HepG2 (cell line): ENCODE measurements at regions not wholly inside any gene's neighbourhood (a gene's known extent, or its start where the extent isn't known, plus 50 kb on each side); places are given as distances from the start of the nearest gene placed in this dataset.

Experiments
- ATAC-seq: fragments of 200-7000 bp; cut with Tn5 transposase; 3 replicates; pipeline ENCODE4 v1.9.1; 2020; ENCODE audit warnings: mild to moderate bottlenecking, moderate library complexity
- BruUV-seq: library from RNA; stranded (reverse); fragments of 400-500 nt; replicated peaks from 2 replicates; lab custom pipeline; 2021; lab: Mats Ljungman, UMichigan
- CTCF ChIA-PET: fragments of 300-600 bp; formaldehyde crosslinking; extraction: SDS; loops from one replicate; lab custom pipeline; 2021; ENCODE audit warnings: low total read pairs, inconsistent platforms, low intra/inter-chr PET ratio; lab: Yijun Ruan, JAX
- POLR2A ChIA-PET: fragments of 350-600 bp; sonication (Branson Sonifier 250); formaldehyde crosslinking; loops from one replicate; lab custom pipeline; 2020; ENCODE audit warnings: antibody characterized with exemption, inconsistent platforms; lab: Yijun Ruan, JAX
- DNase-seq: peaks from one replicate; pipeline ENCODE4 v3.0.0-alpha.2; 2015; ENCODE audit warnings: low spot score
- FAIRE-seq: peaks from 3 replicates; lab custom pipeline; 2011; peaks lifted over from hg19 to GRCh38; lab: Jason Lieb, UNC
- H2AFZ ChIP-seq: one replicate; pipeline ENCODE4 v1.6.1; 2011; ENCODE audit warnings: low read length, inconsistent platforms
- H3K27ac ChIP-seq: fragments of 300-600 bp; 3 replicates; pipeline ENCODE4 v1.8.0; 2011; ENCODE audit warnings: mixed run types, mild to moderate bottlenecking, mixed read lengths, low read length, inconsistent platforms; ENCODE audit not compliant: insufficient read depth; ENCODE audit errors: extremely low read length
- H3K27me3 ChIP-seq, 2 experiments: fragments of 200-600 bp in 1 of 2; 2 replicates in 1 of 2; 3 replicates in 1 of 2; pipeline versions ENCODE4 v1.6.0 to v1.8.0; 2011; ENCODE audit warnings: low read length in 2 of 2, mild to moderate bottlenecking in 2 of 2, moderate library complexity in 2 of 2, inconsistent platforms in 1 of 2; ENCODE audit not compliant: insufficient read depth in 2 of 2, control insufficient read depth in 1 of 2
- H3K36me3 ChIP-seq, 2 experiments: fragments of 200-600 bp in 1 of 2; replicated peaks in 1 of 2; 2 replicates in 1 of 2; 3 replicates in 1 of 2; pipeline versions ENCODE4 v1.5.1 to v1.8.0; 2011; ENCODE audit warnings: low read length in 2 of 2, inconsistent platforms in 1 of 2; ENCODE audit not compliant: insufficient read depth in 2 of 2, control insufficient read depth in 1 of 2
- H3K4me1 ChIP-seq: 2 replicates; pipeline ENCODE4 v1.5.1; 2012; ENCODE audit warnings: low read length, inconsistent platforms; ENCODE audit not compliant: insufficient read depth
- H3K4me2 ChIP-seq: 2 replicates; pipeline ENCODE4 v1.6.0; 2011; ENCODE audit warnings: low read depth, low read length, inconsistent platforms
- H3K4me3 ChIP-seq, 3 experiments: fragments of 200-600 bp in 1 of 3; sonication (generic), shearing (Covaris generic) in 1 of 3; replicated peaks in 1 of 3; 2 replicates each; pipeline ENCODE4 v1.5.1; 2011 to 2016; ENCODE audit warnings: low read length in 3 of 3, inconsistent platforms in 2 of 3, low read depth in 2 of 3, mild to moderate bottlenecking in 2 of 3, control low read depth in 1 of 3, mixed read lengths in 1 of 3; ENCODE audit not compliant: insufficient read depth in 1 of 3
- H3K79me2 ChIP-seq: one replicate; pipeline ENCODE4 v1.6.1; 2011; ENCODE audit warnings: low read length, inconsistent platforms; ENCODE audit not compliant: insufficient read depth
- H3K9ac ChIP-seq: 2 replicates; pipeline ENCODE4 v1.6.0; 2011; ENCODE audit warnings: mild to moderate bottlenecking, low read depth, low read length, inconsistent platforms; ENCODE audit not compliant: insufficient read depth
- H3K9me3 ChIP-seq: 2 replicates; pipeline ENCODE4 v1.5.1; 2012; ENCODE audit warnings: mild to moderate bottlenecking, low read length
- H4K20me1 ChIP-seq: 2 replicates; pipeline ENCODE4 v1.6.0; 2011; ENCODE audit warnings: inconsistent platforms, mild to moderate bottlenecking, low read length, moderate library complexity; ENCODE audit not compliant: insufficient read depth
- ARNT ChIP-seq: fragments of 450-650 bp; IDR thresholded peaks from 2 replicates; pipeline ENCODE4 v1.6.1; 2017
- HMGXB4 ChIP-seq, 2 experiments: sonication (generic) in 1 of 2; formaldehyde crosslinking in 1 of 2; IDR thresholded peaks; 2 replicates each; pipeline versions ENCODE4 v1.4.0 to v1.6.1; 2018 to 2020; ENCODE audit warnings: missing genetic modification reagents in 2 of 2, borderline replicate concordance in 1 of 2, low read depth in 1 of 2, mild to moderate bottlenecking in 1 of 2, missing biosample characterization in 1 of 2
- MAF1 ChIP-seq: sonication (generic); formaldehyde crosslinking; IDR thresholded peaks from 2 replicates; pipeline ENCODE4 v1.5.0; 2020; ENCODE audit warnings: missing genetic modification reagents, borderline replicate concordance
- MAFK ChIP-seq, 2 experiments: IDR thresholded peaks in 1 of 2; conservative IDR thresholded peaks in 1 of 2; 2 replicates each; pipeline ENCODE4 v1.6.1; 2011; ENCODE audit warnings: improper control_type of control experiment in 2 of 2, low read length in 2 of 2
- MZF1 ChIP-seq: sonication (generic); formaldehyde crosslinking; IDR thresholded peaks from 2 replicates; pipeline ENCODE4 v1.8.1; 2023; ENCODE audit warnings: mild to moderate bottlenecking, missing genetic modification reagents, borderline replicate concordance
- TBL1XR1 ChIP-seq: fragments of 150-350 bp; IDR thresholded peaks from 2 replicates; pipeline ENCODE4 v1.6.1; 2014; ENCODE audit warnings: borderline replicate concordance, low read length; ENCODE audit not compliant: partially characterized antibody
- ZBTB40 ChIP-seq, 2 experiments: fragments of 450-650 bp in 1 of 2; sonication (generic) in 1 of 2; formaldehyde crosslinking in 1 of 2; IDR thresholded peaks; 2 replicates each; pipeline versions ENCODE4 v1.6.1 to v1.8.0; 2016 to 2022; ENCODE audit warnings: antibody characterized with exemption in 1 of 2, mild to moderate bottlenecking in 1 of 2, missing genetic modification reagents in 1 of 2
- ZNF556 ChIP-seq: sonication (generic); formaldehyde crosslinking; IDR thresholded peaks from 2 replicates; pipeline ENCODE4 v1.4.0; 2020; ENCODE audit warnings: mild to moderate bottlenecking, missing genetic modification reagents, borderline replicate concordance
- ZNF576 ChIP-seq: sonication (generic); formaldehyde crosslinking; IDR thresholded peaks from 2 replicates; pipeline ENCODE4 v1.4.0; 2020; ENCODE audit warnings: mild to moderate bottlenecking, missing genetic modification reagents
- ZNF784 ChIP-seq: sonication (generic); formaldehyde crosslinking; IDR thresholded peaks from 2 replicates; pipeline ENCODE4 v1.5.1; 2020; ENCODE audit warnings: missing genetic modification reagents, mild to moderate bottlenecking, borderline replicate concordance
- WGBS: methylation state at CpG from one replicate; pipeline ENCODE4 v1.1.6; 2017; ENCODE audit warnings: low lambda C conversion rate; 5-methylcytosine and 5-hydroxymethylcytosine counted together
- in situ Hi-C: cut with HindIII; loops from 2 replicates; pipeline ENCODE4 v1.10.0; 2017; ENCODE audit warnings: low pct_unique_long_range_greater_than_20kb; ENCODE audit not compliant: extremely low pct_ligation_motif_present
- intact Hi-C: fragments of 100-400 bp; cut with micrococcal nuclease; formaldehyde crosslinking; loops from one replicate; pipeline ENCODE4 v1.10.0; 2022; ENCODE audit not compliant: unreplicated experiment

- TF ChIP-seq ZNF576 (CRISPR knock-in tag), result no peak
Measured at GRCh38 chr2:58917596-58917995, 676.5 kb upstream of the FANCL start (continued).

- no TSS peak for BruUV-seq
- Histone ChIP-seq H3K9ac (no peak overlapping the region), H2AFZ (no peak overlapping the region), H3K27ac (no peak overlapping the region), H3K4me1 (no peaks in the 10 kb centered on the region), H3K79me2 (no peaks in the 10 kb centered on the region), H3K4me3 (no peak overlapping the region), H3K4me2 (no peak overlapping the region), H4K20me1 (no peaks in the 10 kb centered on the region), H3K27me3 (no peaks in the 10 kb centered on the region; a peak in 1 of 5 replicates), H3K9me3 (no peaks in the 10 kb centered on the region), H3K36me3 (no peaks in the 10 kb centered on the region)
- ChIA-PET POLR2A (no interaction called here), CTCF (no interaction called here)
- in situ Hi-C loops (no loop called here), intact Hi-C loops (no loop called here)
- FAIRE-seq, result no peak
- DNase-seq, result no peak
- WGBS, result 6% methylated on average over 3 of the region's 3 CpGs
- ATAC-seq, result no peak
- TF ChIP-seq ZNF784 (no peak), MZF1 (CRISPR knock-in tag) (no peak), MAFK (conservative IDR thresholded peaks at IDR 0.05 in 1 of 2, IDR thresholded peaks at IDR 0.05 in 1 of 2; ENCODE audit: low read length in 2 of 2) (no peak), HMGXB4 (CRISPR knock-in tag; IDR thresholded peaks at IDR 0.05; ENCODE audit: borderline replicate concordance in 1 of 2, low read depth in 1 of 2) (no peak), TBL1XR1 (no peak), ARNT (no peak), ZNF556 (CRISPR knock-in tag) (no peak), ZBTB40 (IDR thresholded peaks at IDR 0.05) (no peak), ZBTB40 (CRISPR knock-in tag; IDR thresholded peaks at IDR 0.05) (no peak), MAF1 (CRISPR knock-in tag) (no peak)
Measured at GRCh38 chr2:58916063-58916462, 674.9 kb upstream of the FANCL start.
